Activated CD8-positive, alpha-beta T cell treated with anti-CD3 and anti-CD28 coated beads, Interleukin-2, amount 10 ng/mL, durations not matched to agents 7 days and 5 days (primary cell): ENCODE measurements at regions not wholly inside any gene's neighbourhood (a gene's known extent, or its start where the extent isn't known, plus 50 kb on each side); places are given as distances from the start of the nearest gene placed in this dataset.

Source experiments
- ATAC-seq: fragments of 150-1000 bp; cut with Tn5 transposase; one replicate; pipeline ENCODE4 v1.10.0; 2021; ENCODE audit warnings: moderate library complexity
- CTCF ChIA-PET: fragments of 350-600 bp; sonication (Branson Sonifier 250); formaldehyde crosslinking; loops from one replicate; lab custom pipeline; 2021; ENCODE audit warnings: antibody characterized with exemption; lab: Charles Lee
- POLR2A ChIA-PET: fragments of 350-600 bp; sonication (Branson Sonifier 250); formaldehyde crosslinking; loops from one replicate; lab custom pipeline; 2021; ENCODE audit warnings: antibody characterized with exemption; lab: Charles Lee
- DNase-seq: peaks from one replicate; pipeline ENCODE4 v3.0.0-alpha.2; 2020
- H3K27ac Mint-ChIP-seq: one replicate; pipeline ENCODE4 v1.8.0; 2021; ENCODE audit warnings: mild to moderate bottlenecking, mixed read lengths
- H3K27me3 Mint-ChIP-seq: one replicate; pipeline ENCODE4 v1.8.0; 2021; ENCODE audit warnings: low read depth, mixed read lengths
- H3K36me3 Mint-ChIP-seq: one replicate; pipeline ENCODE4 v1.8.0; 2021; ENCODE audit warnings: low read depth, mixed read lengths
- H3K4me1 Mint-ChIP-seq: one replicate; pipeline ENCODE4 v1.8.0; 2021; ENCODE audit warnings: low read depth, mixed read lengths
- H3K4me3 Mint-ChIP-seq: one replicate; pipeline ENCODE4 v1.8.0; 2021; ENCODE audit warnings: mild to moderate bottlenecking, mixed read lengths
- H3K9me3 Mint-ChIP-seq: one replicate; pipeline ENCODE4 v1.8.0; 2022; ENCODE audit warnings: mixed read lengths; ENCODE audit not compliant: insufficient read depth

GRCh38 chr13:22220151-22221135, 549.6 kb downstream of the FGF9 start:
- H3K9me3 Mint-ChIP-seq, result peaks cover 2% of the 10 kb centered on the region
- no peaks in the 10 kb centered on the region for H3K36me3 Mint-ChIP-seq
- no peak overlapping the region for H3K27ac Mint-ChIP-seq
- ATAC-seq (no peak), DNase-seq (no peak)
- no peaks in the 10 kb centered on the region for H3K4me1 Mint-ChIP-seq
- ChIA-PET CTCF (no interaction called here), POLR2A (no interaction called here)
- H3K27me3 Mint-ChIP-seq, result no peaks in the 10 kb centered on the region
- H3K4me3 Mint-ChIP-seq, result no peak overlapping the region

GRCh38 chr13:22223411-22223810, 552.5 kb downstream of the FGF9 start:
- H3K4me1 Mint-ChIP-seq, result no peaks in the 10 kb centered on the region
- no peak overlapping the region for H3K4me3 Mint-ChIP-seq
- peaks cover 2% of the 10 kb centered on the region for H3K9me3 Mint-ChIP-seq
- no peaks in the 10 kb centered on the region for H3K27me3 Mint-ChIP-seq
- no peaks in the 10 kb centered on the region for H3K36me3 Mint-ChIP-seq
- DNase-seq (no peak), ATAC-seq (no peak)
- ChIA-PET POLR2A (no interaction called here), CTCF (interaction anchor here (1.1 kb wide), 1 partner anchor 10 kb away, joined by 4 read pairs; no protein-coding TSS in a partner anchor)
- no peak overlapping the region for H3K27ac Mint-ChIP-seq

- ChIA-PET CTCF (interaction anchor here (1.0 kb wide), 1 partner anchor 9 kb away, joined by 3 read pairs; no protein-coding TSS in a partner anchor), POLR2A (no interaction called here)
- H3K4me1 Mint-ChIP-seq, result peaks cover 6% of the 10 kb centered on the region
These were observed 555.2 kb downstream of the FGF9 start for GRCh38 chr13:22226086-22226485.

DNA sequence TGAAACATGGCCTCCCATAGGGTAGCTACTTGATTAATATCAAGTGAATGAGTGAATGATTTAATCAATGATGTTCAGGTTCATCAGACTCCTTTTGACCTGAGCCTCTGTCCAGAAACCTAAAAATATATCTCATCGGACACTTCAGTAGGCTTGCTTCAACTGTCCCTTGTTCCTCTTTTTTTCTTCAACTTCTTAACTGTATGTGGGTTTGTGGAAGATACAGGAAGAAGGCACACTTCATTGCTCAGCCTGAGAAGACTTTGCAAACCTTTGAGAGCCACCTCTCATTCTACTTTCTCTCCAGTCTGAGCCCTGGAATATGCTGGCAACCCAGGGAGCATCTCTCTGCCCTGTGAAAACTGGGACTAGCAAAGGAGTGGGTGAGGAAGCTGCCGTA, 557.0 kb downstream of the FGF9 start:
- no peak overlapping the region for H3K4me3 Mint-ChIP-seq
- H3K4me1 Mint-ChIP-seq, result peaks cover 6% of the 10 kb centered on the region
- CTCF ChIA-PET, result no interaction called here
- POLR2A ChIA-PET, result no interaction called here
- no peaks in the 10 kb centered on the region for H3K27me3 Mint-ChIP-seq
- no peak overlapping the region for H3K27ac Mint-ChIP-seq
- DNase-seq, result no peak
- no peaks in the 10 kb centered on the region for H3K36me3 Mint-ChIP-seq
- H3K9me3 Mint-ChIP-seq, result peaks cover 2% of the 10 kb centered on the region
- ATAC-seq, result no peak

More at GRCh38 chr13:22226086-22226485, 555.2 kb downstream of the FGF9 start:
- DNase-seq (no peak), ATAC-seq (no peak)
- H3K4me3 Mint-ChIP-seq, result no peak overlapping the region
- H3K9me3 Mint-ChIP-seq, result peaks cover 2% of the 10 kb centered on the region
- no peak overlapping the region for H3K27ac Mint-ChIP-seq
- no peaks in the 10 kb centered on the region for H3K36me3 Mint-ChIP-seq
- no peaks in the 10 kb centered on the region for H3K27me3 Mint-ChIP-seq

DNA sequence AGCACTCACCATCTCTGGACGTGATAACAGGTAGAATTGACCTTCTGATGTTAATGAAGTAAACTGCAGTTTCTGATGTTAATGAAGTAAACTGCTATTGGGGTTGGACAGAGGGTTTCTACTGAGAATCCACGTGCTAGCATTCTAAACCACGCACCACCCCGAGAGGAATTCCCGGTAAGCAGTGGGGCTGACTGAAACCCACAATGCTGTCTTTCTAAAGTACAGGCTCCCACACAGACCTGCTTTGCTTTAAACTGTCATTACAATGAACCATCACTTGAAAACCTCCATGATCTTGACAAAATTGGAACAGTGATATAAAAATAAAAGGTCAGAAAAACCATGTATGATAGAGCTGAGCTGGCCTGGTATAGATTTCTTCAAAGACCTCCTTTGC, 559.0 kb downstream of the FGF9 start:
- Mint-ChIP-seq H3K27me3 (no peaks in the 10 kb centered on the region), H3K27ac (no peak overlapping the region), H3K36me3 (no peaks in the 10 kb centered on the region), H3K4me3 (no peak overlapping the region), H3K9me3 (no peaks in the 10 kb centered on the region), H3K4me1 (peaks cover 6% of the 10 kb centered on the region)
- no peak for DNase-seq
- no peak for ATAC-seq
- ChIA-PET POLR2A (no interaction called here), CTCF (no interaction called here)

DNA sequence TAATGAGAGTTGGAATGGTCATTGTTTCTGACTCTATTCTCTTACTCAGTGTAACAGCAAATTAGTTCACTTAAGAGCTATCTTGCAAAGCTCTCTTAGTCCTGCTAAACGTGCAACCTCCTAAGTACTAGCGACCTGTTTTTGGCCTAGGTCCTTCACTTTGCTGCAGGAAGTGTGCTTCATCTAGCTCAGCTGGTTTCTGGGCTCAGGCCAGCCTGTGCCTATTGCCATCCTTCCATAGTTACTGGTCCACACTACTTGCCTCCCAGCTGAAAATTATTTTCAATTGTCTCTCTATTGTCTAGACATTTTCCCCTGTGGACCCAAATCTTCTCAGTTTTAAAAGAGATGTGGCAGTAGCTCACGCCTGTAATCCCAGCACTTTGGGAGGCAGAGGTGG, 561.3 kb downstream of the FGF9 start:
- CTCF ChIA-PET, result no interaction called here
- no peak for DNase-seq
- Mint-ChIP-seq H3K27me3 (no peaks in the 10 kb centered on the region), H3K4me3 (no peak overlapping the region), H3K36me3 (no peaks in the 10 kb centered on the region), H3K4me1 (peaks cover 6% of the 10 kb centered on the region), H3K9me3 (no peaks in the 10 kb centered on the region), H3K27ac (no peak overlapping the region)
- no peak for ATAC-seq
- POLR2A ChIA-PET, result no interaction called here

GRCh38 chr13:22235285-22235949, 564.5 kb downstream of the FGF9 start:
- no peak for ATAC-seq
- DNase-seq, result no peak
- Mint-ChIP-seq H3K4me1 (no peaks in the 10 kb centered on the region), H3K9me3 (no peaks in the 10 kb centered on the region), H3K36me3 (no peaks in the 10 kb centered on the region), H3K4me3 (no peak overlapping the region), H3K27me3 (no peaks in the 10 kb centered on the region), H3K27ac (no peak overlapping the region)
- ChIA-PET POLR2A (no interaction called here), CTCF (no interaction called here)

- ChIA-PET CTCF (no interaction called here), POLR2A (no interaction called here)
- no peaks in the 10 kb centered on the region for H3K4me1 Mint-ChIP-seq
These were observed 565.0 kb downstream of the FGF9 start for GRCh38 chr13:22235950-22236290.

GRCh38 chr13:22238269-22238668, 567.4 kb downstream of the FGF9 start:
- Mint-ChIP-seq H3K36me3 (no peaks in the 10 kb centered on the region), H3K4me1 (no peaks in the 10 kb centered on the region), H3K27ac (no peak overlapping the region), H3K27me3 (no peaks in the 10 kb centered on the region), H3K4me3 (no peak overlapping the region), H3K9me3 (no peaks in the 10 kb centered on the region)
- CTCF ChIA-PET, result no interaction called here
- DNase-seq (no peak), ATAC-seq (no peak)
- POLR2A ChIA-PET, result no interaction called here

More at GRCh38 chr13:22235950-22236290, 565.0 kb downstream of the FGF9 start:
- H3K27me3 Mint-ChIP-seq, result no peaks in the 10 kb centered on the region
- no peak overlapping the region for H3K4me3 Mint-ChIP-seq
- H3K36me3 Mint-ChIP-seq, result no peaks in the 10 kb centered on the region
- no peak overlapping the region for H3K27ac Mint-ChIP-seq
- H3K9me3 Mint-ChIP-seq, result no peaks in the 10 kb centered on the region
- ATAC-seq, result no peak
- DNase-seq, result no peak

- Mint-ChIP-seq H3K27ac (no peak overlapping the region), H3K36me3 (no peaks in the 10 kb centered on the region), H3K4me3 (no peak overlapping the region), H3K27me3 (no peaks in the 10 kb centered on the region), H3K4me1 (no peaks in the 10 kb centered on the region), H3K9me3 (no peaks in the 10 kb centered on the region)
- ChIA-PET CTCF (no interaction called here), POLR2A (no interaction called here)
- no peak for DNase-seq
- ATAC-seq, result no peak
These were observed 569.8 kb downstream of the FGF9 start for GRCh38 chr13:22240716-22241115.

DNA sequence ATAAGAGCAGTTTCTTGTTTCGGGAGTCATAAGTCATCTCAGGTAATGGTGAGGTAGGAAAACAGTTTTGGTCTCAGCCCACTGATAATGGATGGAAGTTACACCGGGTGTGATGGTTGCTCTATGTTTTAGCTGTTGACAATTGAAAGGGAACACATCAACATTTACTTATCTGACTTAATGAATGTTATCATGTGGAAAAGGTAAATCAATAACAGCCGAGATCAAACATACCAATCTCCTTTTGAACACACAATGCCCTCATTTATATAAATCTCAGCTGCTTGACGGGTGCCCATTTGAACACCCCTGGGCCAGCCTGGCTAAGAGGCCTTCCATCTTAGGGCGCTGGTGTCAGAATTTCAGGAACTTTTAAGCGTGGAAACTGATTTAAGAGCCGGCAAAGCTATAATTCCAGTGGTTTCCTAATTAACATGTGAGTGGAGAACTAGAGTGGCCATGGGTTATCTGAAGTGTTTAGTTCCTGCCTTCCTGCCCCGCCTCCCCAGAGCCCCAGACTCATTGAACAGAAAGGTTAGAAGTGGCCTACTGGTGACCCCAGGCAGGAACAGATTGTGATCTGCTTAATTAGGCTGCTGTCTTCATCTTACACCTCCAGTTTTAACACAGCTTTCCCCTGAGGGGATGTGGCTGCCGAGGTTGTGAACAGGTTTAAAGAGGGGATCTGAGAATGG, 572.7 kb downstream of the FGF9 start:
- no peak for ATAC-seq
- H3K27ac Mint-ChIP-seq, result no peak overlapping the region
- no peaks in the 10 kb centered on the region for H3K9me3 Mint-ChIP-seq
- H3K4me3 Mint-ChIP-seq, result no peak overlapping the region
- POLR2A ChIA-PET, result no interaction called here
- no peaks in the 10 kb centered on the region for H3K27me3 Mint-ChIP-seq
- no peak for DNase-seq
- CTCF ChIA-PET, result no interaction called here
- no peaks in the 10 kb centered on the region for H3K36me3 Mint-ChIP-seq
- no peaks in the 10 kb centered on the region for H3K4me1 Mint-ChIP-seq
